AG04450 (cell line): ENCODE measurements at regions not wholly inside any gene's neighbourhood (a gene's known extent, or its start where the extent isn't known, plus 50 kb on each side); places are given as distances from the start of the nearest gene placed in this dataset.

Source experiments
- CTCF ChIA-PET: fragments of 300-600, 350-600 bp; formaldehyde crosslinking; extraction: SDS; loops from one replicate; lab custom pipeline; 2022; ENCODE audit warnings: antibody characterized with exemption, inconsistent platforms; lab: Charles Lee
- POLR2A ChIA-PET: fragments of 350-600 bp; formaldehyde crosslinking; extraction: SDS; loops from one replicate; lab custom pipeline; 2021; ENCODE audit warnings: antibody characterized with exemption, inconsistent platforms; lab: Yijun Ruan, JAX
- DNase-seq: peaks from one replicate; pipeline ENCODE4 v3.0.0-alpha.2; 2011; ENCODE audit warnings: low read depth, low spot score
- H3K27ac ChIP-seq: one replicate; pipeline ENCODE4 v1.5.1; 2012; ENCODE audit warnings: low read depth, low read length, control low read depth
- H3K27me3 ChIP-seq: one replicate; pipeline ENCODE4 v1.6.0; 2012; ENCODE audit warnings: low read length; ENCODE audit not compliant: control insufficient read depth, insufficient read depth
- H3K4me3 ChIP-seq: 2 replicates; pipeline ENCODE4 v1.5.1; 2011; ENCODE audit warnings: mild to moderate bottlenecking, low read depth, low read length, control low read depth
- H3K9me3 ChIP-seq: 2 replicates; pipeline ENCODE4 v1.5.1; 2012; ENCODE audit warnings: low read length; ENCODE audit not compliant: control insufficient read depth, insufficient read depth
- TF ChIP-seq, protein P1 (sequence below): IDR thresholded peaks from 2 replicates; pipeline ENCODE4 v1.5.1; 2011; ENCODE audit warnings: low read depth, low read length, control low read depth, inconsistent platforms

- TF ChIP-seq, protein P1, sequence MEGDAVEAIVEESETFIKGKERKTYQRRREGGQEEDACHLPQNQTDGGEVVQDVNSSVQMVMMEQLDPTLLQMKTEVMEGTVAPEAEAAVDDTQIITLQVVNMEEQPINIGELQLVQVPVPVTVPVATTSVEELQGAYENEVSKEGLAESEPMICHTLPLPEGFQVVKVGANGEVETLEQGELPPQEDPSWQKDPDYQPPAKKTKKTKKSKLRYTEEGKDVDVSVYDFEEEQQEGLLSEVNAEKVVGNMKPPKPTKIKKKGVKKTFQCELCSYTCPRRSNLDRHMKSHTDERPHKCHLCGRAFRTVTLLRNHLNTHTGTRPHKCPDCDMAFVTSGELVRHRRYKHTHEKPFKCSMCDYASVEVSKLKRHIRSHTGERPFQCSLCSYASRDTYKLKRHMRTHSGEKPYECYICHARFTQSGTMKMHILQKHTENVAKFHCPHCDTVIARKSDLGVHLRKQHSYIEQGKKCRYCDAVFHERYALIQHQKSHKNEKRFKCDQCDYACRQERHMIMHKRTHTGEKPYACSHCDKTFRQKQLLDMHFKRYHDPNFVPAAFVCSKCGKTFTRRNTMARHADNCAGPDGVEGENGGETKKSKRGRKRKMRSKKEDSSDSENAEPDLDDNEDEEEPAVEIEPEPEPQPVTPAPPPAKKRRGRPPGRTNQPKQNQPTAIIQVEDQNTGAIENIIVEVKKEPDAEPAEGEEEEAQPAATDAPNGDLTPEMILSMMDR: no peak
- Histone ChIP-seq H3K4me3 (no peak overlapping the region), H3K27ac (no peak overlapping the region), H3K9me3 (peaks cover 4% of the 10 kb centered on the region; the same call in 1 of the 2 replicates), H3K27me3 (no peaks in the 10 kb centered on the region)
- ChIA-PET POLR2A (no interaction called here), CTCF (no interaction called here)
- no peak for DNase-seq
Observed at GRCh38 chr2:34447097-34447496, 848.0 kb upstream of the FAM98A start.

GRCh38 chr2:34423301-34423700 lies 824.2 kb upstream of the FAM98A start:
- CTCF ChIA-PET: no interaction called here
- peaks cover 13% of the 10 kb centered on the region for H3K9me3 ChIP-seq
- no peak overlapping the region for H3K27ac ChIP-seq
- H3K4me3 ChIP-seq: no peak overlapping the region
- TF ChIP-seq, protein P1: no peak
- POLR2A ChIA-PET: no interaction called here
- H3K27me3 ChIP-seq: no peaks in the 10 kb centered on the region
- no peak for DNase-seq

DNA sequence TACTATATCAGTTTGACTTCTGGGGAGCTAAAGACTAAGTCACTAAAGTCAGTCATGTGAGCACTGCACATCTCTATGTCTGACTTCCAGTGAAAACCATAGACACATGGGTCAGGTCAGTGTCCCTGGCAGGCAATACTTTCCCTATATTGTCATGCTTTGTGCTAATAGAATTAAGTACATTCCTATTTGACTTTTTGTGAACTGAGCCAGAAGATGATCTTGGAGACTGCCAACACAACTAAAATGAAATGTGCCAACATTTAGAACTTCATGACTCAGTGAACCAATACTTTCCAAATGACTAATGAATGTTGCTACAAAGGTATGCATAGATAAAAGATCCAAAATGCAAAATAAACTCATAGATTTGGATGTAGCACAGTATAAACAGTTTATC lies 820.8 kb upstream of the FAM98A start:
- H3K27me3 ChIP-seq: no peaks in the 10 kb centered on the region
- ChIA-PET POLR2A (no interaction called here), CTCF (no interaction called here)
- no peak for DNase-seq
- no peak overlapping the region for H3K4me3 ChIP-seq
- H3K9me3 ChIP-seq: peaks cover 7% of the 10 kb centered on the region; the same call in 1 of the 2 replicates
- TF ChIP-seq, protein P1: no peak
- H3K27ac ChIP-seq: no peak overlapping the region

DNA sequence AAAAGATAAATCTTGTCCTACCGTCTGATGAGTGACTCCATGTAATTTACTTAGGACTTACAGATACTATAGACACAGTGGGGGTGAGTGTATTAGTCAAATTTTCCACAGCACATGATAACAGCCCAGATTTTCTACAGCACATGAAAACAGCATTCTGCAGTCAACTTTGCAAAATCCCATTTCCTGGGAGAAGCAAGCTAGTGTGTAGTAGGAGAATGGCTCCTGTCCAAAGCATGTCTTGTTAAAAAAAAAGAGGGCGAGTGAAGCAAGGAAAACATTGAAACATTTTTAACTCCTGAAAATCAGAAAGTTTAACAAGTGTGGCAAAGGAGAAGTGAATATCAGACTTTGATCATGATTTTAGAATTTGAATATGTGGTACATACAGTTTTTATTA lies 817.8 kb upstream of the FAM98A start:
- DNase-seq: no peak
- H3K27ac ChIP-seq: no peak overlapping the region
- ChIA-PET POLR2A (no interaction called here), CTCF (no interaction called here)
- H3K4me3 ChIP-seq: no peak overlapping the region
- H3K9me3 ChIP-seq: peaks cover 7% of the 10 kb centered on the region
- H3K27me3 ChIP-seq: no peaks in the 10 kb centered on the region
- TF ChIP-seq, protein P1: no peak

GRCh38 chr2:34414856-34415255 lies 815.8 kb upstream of the FAM98A start:
- ChIA-PET POLR2A (no interaction called here), CTCF (no interaction called here)
- Histone ChIP-seq H3K4me3 (no peak overlapping the region), H3K27ac (no peak overlapping the region), H3K9me3 (peaks cover 2% of the 10 kb centered on the region), H3K27me3 (no peaks in the 10 kb centered on the region)
- DNase-seq: no peak
- TF ChIP-seq, protein P1: no peak
